Kidney epithelial cell (primary cell): ENCODE measurements at regions not wholly inside any gene's neighbourhood (a gene's known extent, or its start where the extent isn't known, plus 50 kb on each side); places are given as distances from the start of the nearest gene placed in this dataset.

Source experiments
- DNase-seq: peaks from one replicate; pipeline ENCODE4 v3.0.0-alpha.2; 2010; ENCODE audit warnings: low read depth
- H3K27me3 ChIP-seq: 2 replicates; pipeline ENCODE4 v1.6.0; 2011; ENCODE audit warnings: low read length; ENCODE audit not compliant: control insufficient read depth, insufficient read depth
- H3K36me3 ChIP-seq: 2 replicates; pipeline ENCODE4 v1.5.1; 2011; ENCODE audit warnings: low read length; ENCODE audit not compliant: control insufficient read depth, insufficient read depth
- H3K4me3 ChIP-seq: 2 replicates; pipeline ENCODE4 v1.5.1; 2011; ENCODE audit warnings: low read depth, mild to moderate bottlenecking, control low read depth, low read length
- TF ChIP-seq, protein P1 (sequence below): IDR thresholded peaks from 2 replicates; pipeline ENCODE4 v1.5.1; 2011; ENCODE audit warnings: mild to moderate bottlenecking, moderate library complexity, low read length, control low read depth, inconsistent platforms; ENCODE audit not compliant: insufficient read depth, poor library complexity, severe bottlenecking

DNA sequence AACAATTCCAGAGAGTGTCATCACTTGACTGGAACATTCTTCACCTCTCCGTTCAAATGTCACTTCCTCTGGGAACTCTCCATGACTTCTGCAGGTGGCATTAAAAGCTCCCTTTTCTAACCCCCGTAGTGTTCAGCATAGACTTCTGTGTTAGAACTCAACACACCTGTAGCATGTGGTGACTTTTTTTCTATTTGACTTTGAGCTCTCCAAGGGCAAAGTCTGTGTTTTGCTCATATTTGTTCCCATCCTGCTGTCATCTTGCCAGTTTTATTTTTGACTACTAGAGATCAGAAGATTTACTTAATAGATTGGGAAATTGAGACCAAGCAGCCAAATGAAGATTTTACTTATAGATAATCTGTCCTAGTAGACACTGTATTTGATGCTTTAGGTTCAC, 367.1 kb downstream of the INSC start:
- Histone ChIP-seq H3K36me3 (no peaks in the 10 kb centered on the region), H3K27me3 (no peaks in the 10 kb centered on the region), H3K4me3 (no peak overlapping the region)
- DNase-seq = no peak
- TF ChIP-seq, protein P1, sequence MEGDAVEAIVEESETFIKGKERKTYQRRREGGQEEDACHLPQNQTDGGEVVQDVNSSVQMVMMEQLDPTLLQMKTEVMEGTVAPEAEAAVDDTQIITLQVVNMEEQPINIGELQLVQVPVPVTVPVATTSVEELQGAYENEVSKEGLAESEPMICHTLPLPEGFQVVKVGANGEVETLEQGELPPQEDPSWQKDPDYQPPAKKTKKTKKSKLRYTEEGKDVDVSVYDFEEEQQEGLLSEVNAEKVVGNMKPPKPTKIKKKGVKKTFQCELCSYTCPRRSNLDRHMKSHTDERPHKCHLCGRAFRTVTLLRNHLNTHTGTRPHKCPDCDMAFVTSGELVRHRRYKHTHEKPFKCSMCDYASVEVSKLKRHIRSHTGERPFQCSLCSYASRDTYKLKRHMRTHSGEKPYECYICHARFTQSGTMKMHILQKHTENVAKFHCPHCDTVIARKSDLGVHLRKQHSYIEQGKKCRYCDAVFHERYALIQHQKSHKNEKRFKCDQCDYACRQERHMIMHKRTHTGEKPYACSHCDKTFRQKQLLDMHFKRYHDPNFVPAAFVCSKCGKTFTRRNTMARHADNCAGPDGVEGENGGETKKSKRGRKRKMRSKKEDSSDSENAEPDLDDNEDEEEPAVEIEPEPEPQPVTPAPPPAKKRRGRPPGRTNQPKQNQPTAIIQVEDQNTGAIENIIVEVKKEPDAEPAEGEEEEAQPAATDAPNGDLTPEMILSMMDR = no peak

DNA sequence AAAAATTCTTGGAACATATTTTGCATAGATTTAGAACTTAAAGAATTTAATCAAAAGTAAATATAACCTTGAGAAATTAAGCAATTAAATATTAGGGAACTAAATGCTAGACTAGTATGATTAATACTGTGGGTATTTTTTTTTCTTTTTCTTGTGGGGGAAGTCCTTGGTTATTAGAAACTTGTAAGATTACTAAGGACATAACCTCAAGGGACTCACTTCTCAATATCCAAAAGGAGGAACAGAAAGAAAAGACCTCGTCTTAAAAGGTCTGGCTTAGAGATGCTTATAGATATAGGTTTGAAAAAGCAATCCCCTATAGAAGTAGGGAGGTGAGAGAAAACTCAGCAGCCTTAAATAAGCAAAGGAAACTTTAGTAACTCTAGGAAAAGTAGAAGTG, 368.5 kb downstream of the INSC start:
- Histone ChIP-seq H3K36me3 (no peaks in the 10 kb centered on the region), H3K4me3 (no peak overlapping the region), H3K27me3 (no peaks in the 10 kb centered on the region)
- TF ChIP-seq, protein P1 = no peak
- DNase-seq = no peak

DNA sequence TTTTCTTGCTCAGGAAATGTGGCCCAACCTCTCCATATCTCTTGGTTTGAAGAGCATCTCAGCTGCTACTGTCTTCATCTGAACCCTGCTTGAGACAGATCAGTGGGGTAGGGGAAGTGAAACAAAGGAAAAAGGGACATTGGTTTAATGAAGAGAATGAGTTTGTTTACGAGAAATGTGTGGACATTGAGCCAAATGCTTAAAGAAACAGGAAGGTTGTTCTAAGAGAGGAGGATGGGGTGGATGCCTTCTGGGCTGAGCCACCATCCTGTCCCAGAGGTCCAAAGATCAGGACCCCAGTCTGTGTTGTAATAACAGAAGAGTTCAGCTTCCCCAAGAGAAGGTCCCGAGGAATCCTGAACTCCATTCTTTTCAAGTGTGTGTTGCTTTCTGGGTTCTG, 369.7 kb downstream of the INSC start:
- TF ChIP-seq, protein P1 = no peak
- Histone ChIP-seq H3K36me3 (no peaks in the 10 kb centered on the region), H3K27me3 (no peaks in the 10 kb centered on the region), H3K4me3 (no peak overlapping the region)
- DNase-seq = no peak

DNA sequence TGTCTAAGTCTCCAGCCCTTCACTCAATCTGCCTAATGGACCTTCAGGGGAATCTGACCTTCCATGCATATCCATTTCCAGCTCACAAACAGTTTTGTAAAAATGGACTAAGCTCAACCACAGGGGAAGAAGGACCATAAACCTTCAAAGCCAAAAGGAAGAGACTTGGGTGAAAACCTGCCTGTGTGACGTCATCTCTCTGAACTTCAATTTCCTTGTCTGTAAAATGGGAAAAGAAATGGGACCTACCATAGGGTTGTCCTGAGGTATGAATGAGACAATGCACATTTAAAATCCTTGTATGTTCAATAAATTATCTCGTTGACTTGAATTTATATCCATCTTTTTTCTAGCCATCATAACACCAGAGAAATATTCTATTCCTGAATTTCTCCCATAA, 370.7 kb downstream of the INSC start:
- TF ChIP-seq, protein P1 = no peak
- Histone ChIP-seq H3K27me3 (no peaks in the 10 kb centered on the region), H3K36me3 (no peaks in the 10 kb centered on the region), H3K4me3 (no peak overlapping the region)
- no peak for DNase-seq

DNA sequence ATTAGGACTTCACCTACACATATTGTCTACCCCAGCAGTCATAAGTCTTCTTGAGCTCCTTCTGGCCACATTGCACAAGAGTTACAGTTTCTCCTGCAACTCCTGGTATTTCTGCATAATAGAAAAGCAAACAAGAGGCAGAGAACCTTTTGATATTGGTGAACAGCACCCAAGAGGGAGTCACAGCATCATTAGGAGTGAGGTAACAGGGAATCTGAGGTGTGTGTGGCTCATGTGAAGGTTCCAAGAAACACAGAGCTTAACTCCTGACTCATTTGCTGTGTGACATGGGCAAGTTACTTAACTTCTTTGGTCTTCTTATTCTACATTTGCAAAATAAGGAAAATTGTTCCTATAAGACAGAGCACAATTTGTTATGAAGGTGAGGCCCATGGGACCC, 374.6 kb downstream of the INSC start:
- TF ChIP-seq, protein P1 = no peak
- no peak for DNase-seq
- no peak overlapping the region for H3K4me3 ChIP-seq
- H3K36me3 ChIP-seq = no peaks in the 10 kb centered on the region
- no peaks in the 10 kb centered on the region for H3K27me3 ChIP-seq

- TF ChIP-seq, protein P1 = no peak
- Histone ChIP-seq H3K4me3 (no peak overlapping the region), H3K36me3 (no peaks in the 10 kb centered on the region), H3K27me3 (no peaks in the 10 kb centered on the region)
- DNase-seq = peak; percentile 51
Measured at GRCh38 chr11:15490535-15490934, 375.8 kb downstream of the INSC start.
